Neural cell (in vitro differentiated cells): ENCODE measurements at regions not wholly inside any gene's neighbourhood (a gene's known extent, or its start where the extent isn't known, plus 50 kb on each side); places are given as distances from the start of the nearest gene placed in this dataset.

Source experiments
- CTCF ChIP-seq: fragments of 450-650 bp; IDR thresholded peaks from 2 replicates; pipeline ENCODE4 v1.5.1; 2014; ENCODE audit warnings: antibody characterized with exemption, mild to moderate bottlenecking, moderate library complexity; ENCODE audit not compliant: poor library complexity, severe bottlenecking
- EP300 ChIP-seq: fragments of 450-650 bp; conservative IDR thresholded peaks from 2 replicates; pipeline ENCODE4 v1.6.1; 2014; ENCODE audit warnings: antibody characterized with exemption, mild to moderate bottlenecking, moderate library complexity; ENCODE audit not compliant: poor library complexity, severe bottlenecking
- EZH2 ChIP-seq: fragments of 200-600, 300-800 bp; shearing (Covaris generic), sonication (generic); IDR thresholded peaks from 2 replicates; pipeline ENCODE4 v1.6.1; 2014; ENCODE audit warnings: antibody characterized with exemption, low read length, borderline replicate concordance, mild to moderate bottlenecking; ENCODE audit not compliant: insufficient read depth, poor library complexity, severe bottlenecking
- POLR2AphosphoS5 ChIP-seq: IDR thresholded peaks from 2 replicates; pipeline ENCODE4 v1.6.1; 2012
- SMC3 ChIP-seq: fragments of 450-650 bp; conservative IDR thresholded peaks from 2 replicates; pipeline ENCODE4 v1.6.1; 2014; ENCODE audit warnings: antibody characterized with exemption, mild to moderate bottlenecking, moderate library complexity; ENCODE audit not compliant: poor library complexity
- TAF1 ChIP-seq: IDR thresholded peaks from 2 replicates; pipeline ENCODE4 v1.6.1; 2012; ENCODE audit warnings: low read depth
- TF ChIP-seq, protein P1 (sequence below): IDR thresholded peaks from 2 replicates; pipeline ENCODE4 v1.6.1; 2012; ENCODE audit warnings: borderline replicate concordance

DNA sequence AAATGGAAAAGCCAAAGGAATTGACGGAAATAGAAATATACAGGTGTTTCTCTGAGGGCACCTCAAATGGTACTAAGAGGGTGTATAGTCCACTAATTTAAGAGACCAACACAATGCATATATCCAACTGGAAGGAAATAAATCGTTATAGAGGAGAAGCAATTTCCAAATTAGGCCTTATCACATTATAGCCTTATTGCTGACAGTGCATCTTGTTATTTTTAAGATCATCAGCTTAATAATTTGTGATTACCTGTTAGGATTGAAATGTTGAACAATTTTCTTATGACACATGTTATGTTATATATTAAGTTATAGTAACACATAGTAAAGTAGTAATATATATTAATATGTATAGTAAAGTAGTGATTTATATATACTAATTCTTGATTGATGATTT is 915.7 kb upstream of the PCDH9 start:
- no peak for TF ChIP-seq CTCF
- no peak for TF ChIP-seq EP300
- no peak for TF ChIP-seq SMC3
- no peak for TF ChIP-seq POLR2AphosphoS5
- TF ChIP-seq, protein P1, sequence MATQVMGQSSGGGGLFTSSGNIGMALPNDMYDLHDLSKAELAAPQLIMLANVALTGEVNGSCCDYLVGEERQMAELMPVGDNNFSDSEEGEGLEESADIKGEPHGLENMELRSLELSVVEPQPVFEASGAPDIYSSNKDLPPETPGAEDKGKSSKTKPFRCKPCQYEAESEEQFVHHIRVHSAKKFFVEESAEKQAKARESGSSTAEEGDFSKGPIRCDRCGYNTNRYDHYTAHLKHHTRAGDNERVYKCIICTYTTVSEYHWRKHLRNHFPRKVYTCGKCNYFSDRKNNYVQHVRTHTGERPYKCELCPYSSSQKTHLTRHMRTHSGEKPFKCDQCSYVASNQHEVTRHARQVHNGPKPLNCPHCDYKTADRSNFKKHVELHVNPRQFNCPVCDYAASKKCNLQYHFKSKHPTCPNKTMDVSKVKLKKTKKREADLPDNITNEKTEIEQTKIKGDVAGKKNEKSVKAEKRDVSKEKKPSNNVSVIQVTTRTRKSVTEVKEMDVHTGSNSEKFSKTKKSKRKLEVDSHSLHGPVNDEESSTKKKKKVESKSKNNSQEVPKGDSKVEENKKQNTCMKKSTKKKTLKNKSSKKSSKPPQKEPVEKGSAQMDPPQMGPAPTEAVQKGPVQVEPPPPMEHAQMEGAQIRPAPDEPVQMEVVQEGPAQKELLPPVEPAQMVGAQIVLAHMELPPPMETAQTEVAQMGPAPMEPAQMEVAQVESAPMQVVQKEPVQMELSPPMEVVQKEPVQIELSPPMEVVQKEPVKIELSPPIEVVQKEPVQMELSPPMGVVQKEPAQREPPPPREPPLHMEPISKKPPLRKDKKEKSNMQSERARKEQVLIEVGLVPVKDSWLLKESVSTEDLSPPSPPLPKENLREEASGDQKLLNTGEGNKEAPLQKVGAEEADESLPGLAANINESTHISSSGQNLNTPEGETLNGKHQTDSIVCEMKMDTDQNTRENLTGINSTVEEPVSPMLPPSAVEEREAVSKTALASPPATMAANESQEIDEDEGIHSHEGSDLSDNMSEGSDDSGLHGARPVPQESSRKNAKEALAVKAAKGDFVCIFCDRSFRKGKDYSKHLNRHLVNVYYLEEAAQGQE = no peak
- no peak for TF ChIP-seq EZH2
- TF ChIP-seq TAF1 = no peak
